Thoracic aorta (tissue), 2 donors: ENCODE measurements at regions not wholly inside any gene's neighbourhood (a gene's known extent, or its start where the extent isn't known, plus 50 kb on each side); places are given as distances from the start of the nearest gene placed in this dataset.

Source experiments
- ATAC-seq: fragments of 150-250 bp; one replicate; pipeline ENCODE4 v1.8.0; 2017; ENCODE audit warnings: low read depth; ENCODE audit not compliant: insufficient number of reproducible peaks, low FRiP score
- DNase-seq: peaks from one replicate; pipeline ENCODE4 v3.0.0-alpha.2; 2020; ENCODE audit warnings: low spot score
- H3K27ac ChIP-seq, 2 donors: fragments of 200-600 bp; sonication (generic); 1 replicate in 1 of 2; 2 replicates in 1 of 2; pipeline ENCODE4 v1.5.1; 2016; ENCODE audit warnings: mild to moderate bottlenecking in 2 of 2, moderate library complexity in 2 of 2
- H3K27me3 ChIP-seq: fragments of 200-600 bp; sonication (generic); replicated peaks from 2 replicates; pipeline ENCODE4 v1.6.0; 2016; ENCODE audit warnings: mild to moderate bottlenecking; ENCODE audit not compliant: insufficient read depth
- H3K36me3 ChIP-seq: fragments of 200-600 bp; sonication (generic); one replicate; pipeline ENCODE4 v1.5.1; 2016
- H3K4me1 ChIP-seq, 2 donors: fragments of 200-600 bp; sonication (generic); 1 replicate in 1 of 2; 2 replicates in 1 of 2; pipeline versions ENCODE4 v1.5.1 to v1.6.0; 2016; ENCODE audit warnings: low read depth in 2 of 2, mild to moderate bottlenecking in 1 of 2; ENCODE audit not compliant: control insufficient read depth in 1 of 2
- H3K4me3 ChIP-seq: fragments of 200-600 bp; sonication (generic); 2 replicates; pipeline ENCODE4 v1.5.1; 2016; ENCODE audit warnings: mild to moderate bottlenecking
- H3K9me3 ChIP-seq: fragments of 200-600 bp; sonication (generic); 2 replicates; pipeline ENCODE4 v1.5.1; 2016
- CTCF ChIP-seq: fragments of 200-600 bp; sonication (generic); IDR thresholded peaks from one replicate; pipeline ENCODE4 v1.5.1; 2019; ENCODE audit warnings: antibody characterized with exemption

- H3K9me3 ChIP-seq, result no peaks in the 10 kb centered on the region
- no peak for ATAC-seq
- DNase-seq, result no peak
- H3K27ac ChIP-seq, result no peak overlapping the region
- no peak for TF ChIP-seq CTCF
- H3K36me3 ChIP-seq, result no peaks in the 10 kb centered on the region
- H3K27me3 ChIP-seq, result no peaks in the 10 kb centered on the region
- H3K4me3 ChIP-seq, result no peak overlapping the region
- no peaks in the 10 kb centered on the region for H3K4me1 ChIP-seq
Measured at GRCh38 chr11:98107736-98108135, 913.0 kb upstream of the CNTN5 start.

DNA sequence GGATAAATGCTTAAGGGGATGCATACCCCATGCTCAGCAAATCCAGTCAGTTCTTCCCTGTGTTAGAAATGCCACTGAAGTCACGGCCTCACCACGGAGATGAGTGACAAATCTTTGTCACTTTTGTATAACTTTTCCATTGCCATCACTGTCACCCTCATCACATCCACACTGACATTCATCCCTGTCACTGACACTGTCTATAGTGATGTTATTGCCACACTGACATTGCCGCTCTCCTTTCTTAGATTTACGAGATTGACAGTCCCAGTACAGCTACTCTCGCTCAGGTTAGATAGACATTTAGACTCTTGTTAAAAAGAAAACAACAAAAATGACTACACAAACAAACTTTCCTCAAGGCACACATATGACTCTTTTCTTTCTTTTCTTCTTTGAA lies 910.7 kb upstream of the CNTN5 start:
- no peaks in the 10 kb centered on the region for H3K4me1 ChIP-seq
- no peak for ATAC-seq
- H3K4me3 ChIP-seq, result no peak overlapping the region
- H3K27me3 ChIP-seq, result no peaks in the 10 kb centered on the region
- H3K36me3 ChIP-seq, result no peaks in the 10 kb centered on the region
- no peak overlapping the region for H3K27ac ChIP-seq
- H3K9me3 ChIP-seq, result no peaks in the 10 kb centered on the region
- no peak for TF ChIP-seq CTCF
- DNase-seq, result no peak

GRCh38 chr11:98115873-98116272 lies 904.9 kb upstream of the CNTN5 start:
- no peaks in the 10 kb centered on the region for H3K9me3 ChIP-seq
- no peaks in the 10 kb centered on the region for H3K27me3 ChIP-seq
- H3K36me3 ChIP-seq, result no peaks in the 10 kb centered on the region
- ATAC-seq, result no peak
- H3K4me3 ChIP-seq, result no peak overlapping the region
- TF ChIP-seq CTCF, result no peak
- H3K4me1 ChIP-seq, result no peaks in the 10 kb centered on the region
- no peak for DNase-seq
- no peak overlapping the region for H3K27ac ChIP-seq

GRCh38 chr11:98130117-98130625 lies 890.6 kb upstream of the CNTN5 start:
- H3K27me3 ChIP-seq, result no peaks in the 10 kb centered on the region
- no peak overlapping the region for H3K4me3 ChIP-seq
- ATAC-seq (no peak), DNase-seq (no peak)
- H3K4me1 ChIP-seq, result no peaks in the 10 kb centered on the region
- no peak for TF ChIP-seq CTCF
- H3K27ac ChIP-seq, result no peak overlapping the region
- H3K9me3 ChIP-seq, result no peaks in the 10 kb centered on the region
- no peaks in the 10 kb centered on the region for H3K36me3 ChIP-seq

- Histone ChIP-seq H3K27ac (no peak overlapping the region), H3K4me1 (no peaks in the 10 kb centered on the region), H3K36me3 (no peaks in the 10 kb centered on the region), H3K27me3 (no peaks in the 10 kb centered on the region), H3K4me3 (no peak overlapping the region), H3K9me3 (no peaks in the 10 kb centered on the region)
- DNase-seq (no peak), ATAC-seq (no peak)
- no peak for TF ChIP-seq CTCF
Measured at GRCh38 chr11:98136357-98136756, 884.4 kb upstream of the CNTN5 start.
